ENCODE measurements at regions not wholly inside any gene's neighbourhood (a gene's known extent, or its start where the extent isn't known, plus 50 kb on each side); places are given as distances from the start of the nearest gene placed in this dataset.

- DNase-seq, result no peak
These were observed 330.4 kb upstream of the PROK2 start for GRCh38 chr3:72115307-72115706.

- no peak for DNase-seq
These were observed 329.8 kb upstream of the PROK2 start for GRCh38 chr3:72114773-72115172.

GRCh38 chr3:72113964-72114363 is 329.0 kb upstream of the PROK2 start:
- DNase-seq, result no peak

- no peak for DNase-seq
These were observed 328.6 kb upstream of the PROK2 start for GRCh38 chr3:72113564-72113963.

- no peak for DNase-seq
These were observed 327.5 kb upstream of the PROK2 start for GRCh38 chr3:72112435-72112834.

- DNase-seq, result no peak
These were observed 326.6 kb upstream of the PROK2 start for GRCh38 chr3:72111265-72112205.

GRCh38 chr3:72109327-72110259 is 324.6 kb upstream of the PROK2 start:
- no peak for DNase-seq

- DNase-seq, result no peak
These were observed 320.4 kb upstream of the PROK2 start for GRCh38 chr3:72105306-72105705.

- DNase-seq, result no peak
These were observed 317.2 kb upstream of the PROK2 start for GRCh38 chr3:72102112-72102616.

GRCh38 chr3:72101494-72101893 is 316.5 kb upstream of the PROK2 start:
- no peak for DNase-seq

- DNase-seq, result no peak
These were observed 315.7 kb upstream of the PROK2 start for GRCh38 chr3:72100601-72101187.

- DNase-seq, result no peak
These were observed 315.1 kb upstream of the PROK2 start for GRCh38 chr3:72100080-72100511.

GRCh38 chr3:72099326-72100079 is 314.6 kb upstream of the PROK2 start:
- no peak for DNase-seq

- DNase-seq, result no peak
These were observed 312.1 kb upstream of the PROK2 start for GRCh38 chr3:72097053-72097452.

GRCh38 chr3:72095521-72095920 is 310.6 kb upstream of the PROK2 start:
- DNase-seq, result no peak

- no peak for DNase-seq
These were observed 309.0 kb upstream of the PROK2 start for GRCh38 chr3:72093992-72094334.

- DNase-seq, result no peak
These were observed 308.5 kb upstream of the PROK2 start for GRCh38 chr3:72093270-72093991.

GRCh38 chr3:72092778-72093177 is 307.8 kb upstream of the PROK2 start:
- DNase-seq, result no peak

GRCh38 chr3:72088486-72089025 is 303.6 kb upstream of the PROK2 start:
- DNase-seq, result no peak

- DNase-seq, result no peak
These were observed 302.5 kb upstream of the PROK2 start for GRCh38 chr3:72087420-72087819.

- no peak for DNase-seq
These were observed 301.8 kb upstream of the PROK2 start for GRCh38 chr3:72086743-72087087.

Data from SHP77 treated with DMSO at 0.1 percent for 48 hours (cell line).